ENCODE measurements at regions not wholly inside any gene's neighbourhood (a gene's known extent, or its start where the extent isn't known, plus 50 kb on each side); places are given as distances from the start of the nearest gene placed in this dataset.
A peak's percentile ranks its signal among the peaks of the same experiment; 100 is the strongest.

- H3K36me3 ChIP-seq, result no peaks in the 10 kb centered on the region
- H3K9me3 ChIP-seq, result no peaks in the 10 kb centered on the region
- DNase-seq (no peak), ATAC-seq (no peak)
- intact Hi-C loops (cut with DNase I), result loop anchor here in 3 of 10 donors (10.0 kb wide), 2 partner anchors 57 to 277 kb away; no protein-coding TSS in a partner anchor
- TF ChIP-seq CTCF (IDR thresholded peaks at IDR 0.05), result peak in 1 of 9 donors; percentile 14
- no peak overlapping the region for H3K4me3 ChIP-seq
- H3K4me1 ChIP-seq, result no peaks in the 10 kb centered on the region
- no peaks in the 10 kb centered on the region for H3K27me3 ChIP-seq
- H3K27ac ChIP-seq, result no peak overlapping the region
Observed at GRCh38 chr12:105427883-105428282, 97.4 kb downstream of the C12orf75 start.

- Histone ChIP-seq H3K27me3 (no peaks in the 10 kb centered on the region), H3K4me3 (no peak overlapping the region), H3K27ac (no peak overlapping the region), H3K9me3 (no peaks in the 10 kb centered on the region), H3K36me3 (no peaks in the 10 kb centered on the region), H3K4me1 (no peaks in the 10 kb centered on the region)
- intact Hi-C loops (cut with DNase I), result loop anchor here in 3 of 10 donors (10.0 kb wide), 2 partner anchors 56 to 276 kb away; no protein-coding TSS in a partner anchor
- no peak for DNase-seq
- 83 to 88% methylated on average over 1 of the region's 1 CpG for WGBS, 2 donors
- ATAC-seq, result no peak
- TF ChIP-seq CTCF (IDR thresholded peaks at IDR 0.05), result no peak
Observed at GRCh38 chr12:105428793-105429395, 98.4 kb downstream of the C12orf75 start.

- ATAC-seq (no peak), DNase-seq (no peak)
- no peak for TF ChIP-seq CTCF (IDR thresholded peaks at IDR 0.05)
- H3K4me1 ChIP-seq, result no peaks in the 10 kb centered on the region
- H3K27me3 ChIP-seq, result no peaks in the 10 kb centered on the region
- H3K9me3 ChIP-seq, result no peaks in the 10 kb centered on the region
- H3K4me3 ChIP-seq, result no peak overlapping the region
- intact Hi-C loops (cut with DNase I), result loop anchor here in 3 of 10 donors (10.0 kb wide), 2 partner anchors 55 to 275 kb away; no protein-coding TSS in a partner anchor
- 91 to 95% methylated on average over 1 of the region's 1 CpG for WGBS, 2 donors
- H3K36me3 ChIP-seq, result no peaks in the 10 kb centered on the region
- no peak overlapping the region for H3K27ac ChIP-seq
Observed at GRCh38 chr12:105429511-105429910, 99.0 kb downstream of the C12orf75 start.

- intact Hi-C loops (cut with DNase I), result no loop called here
- Histone ChIP-seq H3K36me3 (no peaks in the 10 kb centered on the region), H3K9me3 (no peaks in the 10 kb centered on the region), H3K27me3 (no peaks in the 10 kb centered on the region), H3K4me3 (no peak overlapping the region), H3K27ac (no peak overlapping the region), H3K4me1 (no peaks in the 10 kb centered on the region)
- TF ChIP-seq CTCF (IDR thresholded peaks at IDR 0.05), result no peak
- DNase-seq, result no peak
- WGBS, 2 donors, result 92% methylated on average over 2 of the region's 2 CpGs
- no peak for ATAC-seq
Observed at GRCh38 chr12:105431537-105432100, 101.1 kb downstream of the C12orf75 start.

All from heart right ventricle (tissue), 16 donors.